Endothelial cell of hepatic sinusoid (primary cell): ENCODE measurements at regions not wholly inside any gene's neighbourhood (a gene's known extent, or its start where the extent isn't known, plus 50 kb on each side); places are given as distances from the start of the nearest gene placed in this dataset.

Source experiments
- in situ Hi-C: cut with HindIII; loops from 2 replicates; pipeline ENCODE4 v1.10.0; 2017; ENCODE audit warnings: low sequenced_read_pairs

GRCh38 chr11:19493446-19494213, 219.0 kb upstream of the NAV2 start:
- in situ Hi-C loops: no loop called here

- in situ Hi-C loops: no loop called here
These were observed 230.1 kb upstream of the NAV2 start for GRCh38 chr11:19482319-19483100.

GRCh38 chr11:19480540-19480939, 232.1 kb upstream of the NAV2 start:
- in situ Hi-C loops: no loop called here

- in situ Hi-C loops: no loop called here
These were observed 233.7 kb upstream of the NAV2 start for GRCh38 chr11:19478891-19479290.

GRCh38 chr11:19474954-19475721, 234.4 kb upstream of the E2F8 start:
- in situ Hi-C loops: no loop called here

GRCh38 chr11:19474211-19474610, 233.5 kb upstream of the E2F8 start:
- in situ Hi-C loops: no loop called here

- in situ Hi-C loops: no loop called here
These were observed 231.9 kb upstream of the E2F8 start for GRCh38 chr11:19472679-19473078.

GRCh38 chr11:19467904-19468303, 227.2 kb upstream of the E2F8 start:
- in situ Hi-C loops: no loop called here

GRCh38 chr11:19466314-19466713, 225.6 kb upstream of the E2F8 start:
- in situ Hi-C loops: no loop called here

GRCh38 chr11:19463976-19464375, 223.2 kb upstream of the E2F8 start:
- in situ Hi-C loops: no loop called here

- in situ Hi-C loops: no loop called here
These were observed 220.1 kb upstream of the E2F8 start for GRCh38 chr11:19460718-19461405.

- in situ Hi-C loops: no loop called here
These were observed 218.5 kb upstream of the E2F8 start for GRCh38 chr11:19459240-19459639.

- in situ Hi-C loops: no loop called here
These were observed 218.0 kb upstream of the E2F8 start for GRCh38 chr11:19458721-19459120.

GRCh38 chr11:19458231-19458630, 217.5 kb upstream of the E2F8 start:
- in situ Hi-C loops: no loop called here

- in situ Hi-C loops: no loop called here
These were observed 215.0 kb upstream of the E2F8 start for GRCh38 chr11:19455731-19456130.

GRCh38 chr11:19453651-19454257, 213.0 kb upstream of the E2F8 start:
- in situ Hi-C loops: loop anchor here (5.0 kb wide), 1 partner anchor 106 kb away; no protein-coding TSS in a partner anchor

GRCh38 chr11:19451609-19452008, 210.9 kb upstream of the E2F8 start:
- in situ Hi-C loops: loop anchor here (5.0 kb wide), 1 partner anchor 104 kb away; no protein-coding TSS in a partner anchor

- in situ Hi-C loops: loop anchor here (5.0 kb wide), 1 partner anchor 103 kb away; no protein-coding TSS in a partner anchor
These were observed 209.5 kb upstream of the E2F8 start for GRCh38 chr11:19450282-19450681.

- in situ Hi-C loops: no loop called here
These were observed 207.9 kb upstream of the E2F8 start for GRCh38 chr11:19448651-19449050.

GRCh38 chr11:19447150-19447566, 206.4 kb upstream of the E2F8 start:
- in situ Hi-C loops: no loop called here
